Fibroblast of lung (primary cell): ENCODE measurements at regions not wholly inside any gene's neighbourhood (a gene's known extent, or its start where the extent isn't known, plus 50 kb on each side); places are given as distances from the start of the nearest gene placed in this dataset.

ENCODE experiments used
- DNase-seq, 2 donors: peaks; one replicate each; pipeline versions ENCODE4 v3.0.0 to v3.0.0-alpha.2; 2010; ENCODE audit warnings: low read depth in 2 of 2
- H2AFZ ChIP-seq: 2 replicates; pipeline ENCODE4 v1.5.1; 2012; ENCODE audit warnings: low read length, control low read depth, inconsistent platforms
- H3K27ac ChIP-seq: 2 replicates; pipeline ENCODE4 v1.5.1; 2011; ENCODE audit warnings: low read length, control low read depth; ENCODE audit not compliant: insufficient read depth
- H3K27me3 ChIP-seq: 2 replicates; pipeline ENCODE4 v1.5.1; 2011; ENCODE audit warnings: mild to moderate bottlenecking, low read length; ENCODE audit not compliant: control insufficient read depth, insufficient read depth
- H3K36me3 ChIP-seq: 2 replicates; pipeline ENCODE4 v1.5.1; 2011; ENCODE audit warnings: low read length; ENCODE audit not compliant: control insufficient read depth, insufficient read depth
- H3K4me1 ChIP-seq: 2 replicates; pipeline ENCODE4 v1.5.1; 2011; ENCODE audit warnings: low read length; ENCODE audit not compliant: control insufficient read depth, insufficient read depth; ENCODE audit errors: extremely low read depth
- H3K4me2 ChIP-seq: 2 replicates; pipeline ENCODE4 v1.5.1; 2011; ENCODE audit warnings: low read length, control low read depth; ENCODE audit not compliant: insufficient read depth; ENCODE audit errors: extremely low read depth
- H3K4me3 ChIP-seq, 4 experiments: fragments of 200-600 bp in 1 of 4; sonication (generic) in 1 of 4; replicated peaks in 1 of 4; 2 replicates each; pipeline ENCODE4 v1.5.1; 2011 to 2016; ENCODE audit warnings: low read length in 4 of 4, low read depth in 3 of 4, mild to moderate bottlenecking in 3 of 4, control low read depth in 2 of 4, inconsistent platforms in 1 of 4, mixed read lengths in 1 of 4; ENCODE audit not compliant: insufficient read depth in 1 of 4; ENCODE audit errors: control extremely low read depth in 1 of 4
- H3K79me2 ChIP-seq: 2 replicates; pipeline ENCODE4 v1.5.1; 2012; ENCODE audit warnings: mild to moderate bottlenecking, low read length, inconsistent platforms; ENCODE audit not compliant: control insufficient read depth, insufficient read depth
- H3K9ac ChIP-seq: 2 replicates; pipeline ENCODE4 v1.5.1; 2011; ENCODE audit warnings: mild to moderate bottlenecking, low read length, control low read depth; ENCODE audit not compliant: insufficient read depth
- H3K9me3 ChIP-seq: 2 replicates; pipeline ENCODE4 v1.5.1; 2012; ENCODE audit warnings: low read depth, low read length; ENCODE audit not compliant: control insufficient read depth, insufficient read depth
- H4K20me1 ChIP-seq: 2 replicates; pipeline ENCODE4 v1.5.1; 2011; ENCODE audit warnings: low read length; ENCODE audit not compliant: control insufficient read depth, insufficient read depth; ENCODE audit errors: extremely low read depth
- EZH2 ChIP-seq: IDR thresholded peaks from 2 replicates; pipeline ENCODE4 v1.5.1; 2012; ENCODE audit warnings: low read length, control low read depth, mild to moderate bottlenecking; ENCODE audit errors: missing control alignments
- TF ChIP-seq, protein P1 (sequence below), 2 donors: IDR thresholded peaks in 1 of 2; conservative IDR thresholded peaks in 1 of 2; 1 replicate in 1 of 2; 2 replicates in 1 of 2; pipeline ENCODE4 v1.5.1; 2011 to 2012; ENCODE audit warnings: low read length in 2 of 2, control low read depth in 1 of 2, inconsistent platforms in 1 of 2, low read depth in 1 of 2, mild to moderate bottlenecking in 1 of 2

DNA sequence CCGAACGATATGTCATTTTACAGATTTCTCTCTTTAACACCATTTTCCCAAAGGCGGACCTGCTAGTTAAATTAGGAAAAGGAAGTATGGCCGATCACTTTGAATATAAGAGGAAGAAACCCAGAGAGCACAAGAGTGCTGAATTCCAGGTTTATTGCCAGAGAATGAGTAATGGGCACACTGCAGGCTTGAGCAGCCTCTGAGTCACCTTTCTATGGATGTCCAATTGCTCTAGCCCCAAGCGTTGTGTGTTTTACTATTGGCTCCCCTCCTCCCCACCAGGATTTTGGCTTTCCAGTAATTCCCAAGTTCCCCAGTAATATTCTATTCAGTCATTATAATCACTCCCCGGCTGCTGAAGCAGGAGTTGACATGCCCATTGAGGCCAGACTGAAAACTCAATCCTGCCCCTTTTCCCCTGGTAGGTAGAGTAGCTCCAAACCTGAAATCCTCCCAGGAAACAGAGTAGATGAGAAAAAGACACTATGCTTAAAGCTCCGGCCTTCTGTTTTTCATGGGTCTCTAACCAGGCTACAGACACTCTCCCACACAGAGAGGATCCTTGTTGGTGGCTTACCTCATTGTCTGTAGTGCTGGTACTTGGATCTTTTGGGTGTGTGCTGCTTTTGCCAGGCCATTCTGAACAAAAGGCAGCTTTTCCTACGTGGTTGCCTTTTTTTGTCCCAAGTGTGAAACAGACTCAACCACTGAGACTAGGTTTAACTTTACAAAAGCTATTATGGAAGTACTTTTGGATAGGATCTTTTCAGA is 704.3 kb upstream of the FLRT2 start:
- TF ChIP-seq, protein P1, sequence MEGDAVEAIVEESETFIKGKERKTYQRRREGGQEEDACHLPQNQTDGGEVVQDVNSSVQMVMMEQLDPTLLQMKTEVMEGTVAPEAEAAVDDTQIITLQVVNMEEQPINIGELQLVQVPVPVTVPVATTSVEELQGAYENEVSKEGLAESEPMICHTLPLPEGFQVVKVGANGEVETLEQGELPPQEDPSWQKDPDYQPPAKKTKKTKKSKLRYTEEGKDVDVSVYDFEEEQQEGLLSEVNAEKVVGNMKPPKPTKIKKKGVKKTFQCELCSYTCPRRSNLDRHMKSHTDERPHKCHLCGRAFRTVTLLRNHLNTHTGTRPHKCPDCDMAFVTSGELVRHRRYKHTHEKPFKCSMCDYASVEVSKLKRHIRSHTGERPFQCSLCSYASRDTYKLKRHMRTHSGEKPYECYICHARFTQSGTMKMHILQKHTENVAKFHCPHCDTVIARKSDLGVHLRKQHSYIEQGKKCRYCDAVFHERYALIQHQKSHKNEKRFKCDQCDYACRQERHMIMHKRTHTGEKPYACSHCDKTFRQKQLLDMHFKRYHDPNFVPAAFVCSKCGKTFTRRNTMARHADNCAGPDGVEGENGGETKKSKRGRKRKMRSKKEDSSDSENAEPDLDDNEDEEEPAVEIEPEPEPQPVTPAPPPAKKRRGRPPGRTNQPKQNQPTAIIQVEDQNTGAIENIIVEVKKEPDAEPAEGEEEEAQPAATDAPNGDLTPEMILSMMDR (conservative IDR thresholded peaks at IDR 0.05 in 1 of 2, IDR thresholded peaks at IDR 0.05 in 1 of 2; ENCODE audit: low read depth in 1 of 2, low read length in 2 of 2) = no peak
- TF ChIP-seq EZH2 = no peak
- Histone ChIP-seq H3K4me2 (no peak overlapping the region), H3K9ac (no peak overlapping the region), H4K20me1 (no peaks in the 10 kb centered on the region), H3K4me3 (no peak overlapping the region), H3K36me3 (no peaks in the 10 kb centered on the region), H3K4me1 (no peaks in the 10 kb centered on the region), H3K9me3 (no peaks in the 10 kb centered on the region), H3K27ac (no peak overlapping the region), H3K79me2 (no peaks in the 10 kb centered on the region), H2AFZ (no peak overlapping the region), H3K27me3 (no peaks in the 10 kb centered on the region)
- DNase-seq = peak; percentile 11 to 71

DNA sequence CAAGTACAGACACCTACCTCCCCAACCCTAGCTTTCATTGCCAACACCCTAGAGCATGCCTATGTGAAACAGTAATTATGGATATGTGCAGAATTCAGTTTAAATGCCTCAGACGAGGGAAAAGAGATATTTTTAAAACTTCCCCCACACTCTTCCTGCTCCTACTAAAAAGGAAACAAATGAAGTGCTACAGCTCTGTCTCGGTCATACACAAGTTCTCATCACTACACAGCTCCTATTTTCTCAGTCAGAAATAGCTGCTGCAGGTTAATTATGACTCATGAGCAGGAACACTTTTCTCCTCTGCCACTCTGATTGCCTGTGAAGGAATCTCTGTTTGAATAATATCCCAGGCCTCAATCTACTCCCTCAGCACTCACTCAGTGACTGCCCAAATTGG is 703.6 kb upstream of the FLRT2 start:
- TF ChIP-seq, protein P1 (conservative IDR thresholded peaks at IDR 0.05 in 1 of 2, IDR thresholded peaks at IDR 0.05 in 1 of 2; ENCODE audit: low read depth in 1 of 2, low read length in 2 of 2) = no peak
- TF ChIP-seq EZH2 = no peak
- H3K27ac ChIP-seq = no peak overlapping the region

DNA sequence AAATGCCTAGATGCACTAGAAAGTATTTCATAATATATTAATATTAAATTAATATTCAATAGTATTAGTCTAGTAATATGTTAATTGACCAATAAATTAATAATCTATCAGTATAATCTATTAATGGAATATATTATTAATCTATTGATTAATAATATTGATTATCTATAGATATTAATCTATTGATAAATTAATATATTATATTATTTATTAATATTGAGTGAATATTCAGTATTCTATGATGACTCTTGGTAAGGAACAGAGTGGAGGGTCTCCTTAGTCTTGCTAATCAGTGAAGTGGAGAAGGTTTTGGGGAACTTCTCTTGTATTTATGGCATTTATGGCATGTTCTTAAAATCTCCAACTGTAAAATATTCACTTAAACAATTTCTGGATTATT is 679.3 kb upstream of the FLRT2 start:
- Histone ChIP-seq H3K4me2 (no peak overlapping the region), H3K4me1 (no peaks in the 10 kb centered on the region), H3K27ac (no peak overlapping the region), H3K79me2 (no peaks in the 10 kb centered on the region), H3K36me3 (no peaks in the 10 kb centered on the region), H2AFZ (no peak overlapping the region), H3K27me3 (no peaks in the 10 kb centered on the region), H4K20me1 (no peaks in the 10 kb centered on the region), H3K9me3 (no peaks in the 10 kb centered on the region), H3K9ac (no peak overlapping the region), H3K4me3 (no peak overlapping the region)
- no peak for DNase-seq
- TF ChIP-seq EZH2 = no peak
- TF ChIP-seq, protein P1 (conservative IDR thresholded peaks at IDR 0.05 in 1 of 2, IDR thresholded peaks at IDR 0.05 in 1 of 2; ENCODE audit: low read depth in 1 of 2, low read length in 2 of 2) = no peak

More for the DNA sequence above, 703.6 kb upstream of the FLRT2 start:
- no peaks in the 10 kb centered on the region for H3K4me1 ChIP-seq
- no peaks in the 10 kb centered on the region for H3K36me3 ChIP-seq
- peak in 1 of 2 donors; percentile 11 for DNase-seq
- H3K79me2 ChIP-seq = no peaks in the 10 kb centered on the region
- H3K4me3 ChIP-seq = no peak overlapping the region
- H4K20me1 ChIP-seq = no peaks in the 10 kb centered on the region
- H3K9ac ChIP-seq = no peak overlapping the region
- H3K9me3 ChIP-seq = no peaks in the 10 kb centered on the region
- H3K27me3 ChIP-seq = no peaks in the 10 kb centered on the region
- H3K4me2 ChIP-seq = no peak overlapping the region
- H2AFZ ChIP-seq = no peak overlapping the region
